HCT116 (cell line): ENCODE measurements at regions not wholly inside any gene's neighbourhood (a gene's known extent, or its start where the extent isn't known, plus 50 kb on each side); places are given as distances from the start of the nearest gene placed in this dataset.

ENCODE experiments used
- ATAC-seq: fragments of 200-7000 bp; cut with Tn5 transposase; 2 replicates; pipeline ENCODE4 v1.9.1; 2020; ENCODE audit warnings: mild to moderate bottlenecking, moderate library complexity
- BruUV-seq: library from RNA; stranded (reverse); fragments of 400-500 nt; replicated peaks from 2 replicates; lab custom pipeline; 2021; lab: Mats Ljungman, UMichigan
- CTCF ChIA-PET: fragments of 300-600 bp; sonication (Branson Sonifier 250); formaldehyde crosslinking; loops from one replicate; lab custom pipeline; 2021; ENCODE audit warnings: antibody characterized with exemption; lab: Charles Lee
- POLR2A ChIA-PET: fragments of 300-600, 350-600 bp; sonication (Branson Sonifier 250); formaldehyde crosslinking; loops from one replicate; lab custom pipeline; 2021; ENCODE audit warnings: antibody characterized with exemption; lab: Charles Lee
- RAD21 ChIA-PET, 2 experiments: fragments of 300-600 bp; sonication (Branson Sonifier 250); formaldehyde crosslinking; loops; one replicate each; lab custom pipeline; 2023; ENCODE audit warnings: low total read pairs in 2 of 2; ENCODE audit not compliant: uncharacterized antibody in 2 of 2, unreplicated experiment in 2 of 2, low non-redundant PET in 1 of 2; lab: Charles Lee
- DNase-seq: peaks from one replicate; pipeline ENCODE4 v3.0.0-alpha.2; 2010; ENCODE audit warnings: low read depth, low spot score
- H2AFZ ChIP-seq: fragments of 200-600 bp; shearing (Covaris generic), sonication (generic); 2 replicates; pipeline ENCODE4 v1.6.1; 2017; ENCODE audit warnings: low read depth, mixed run types, mixed read lengths, antibody characterized with exemption, low read length; ENCODE audit not compliant: poor library complexity, severe bottlenecking
- H3K27ac ChIP-seq: 2 replicates; pipeline ENCODE4 v1.5.1; 2012; ENCODE audit warnings: low read depth, low read length
- H3K27me3 ChIP-seq: fragments of 200-600 bp; sonication (generic); 2 replicates; pipeline ENCODE4 v1.6.1; 2016; ENCODE audit warnings: mixed run types, low read length, mixed read lengths; ENCODE audit not compliant: insufficient read depth
- H3K36me3 ChIP-seq, 2 experiments: fragments of 200-500 bp in 1 of 2; fragments of 200-600 bp in 1 of 2; sonication (Bioruptor generic) in 1 of 2; sonication (generic) in 1 of 2; 2 replicates each; pipeline versions ENCODE4 v1.5.1 to v1.6.1; 2014 to 2016; ENCODE audit warnings: low read length in 2 of 2, inconsistent platforms in 1 of 2, mixed read lengths in 1 of 2, mixed run types in 1 of 2; ENCODE audit not compliant: insufficient read depth in 2 of 2, control insufficient read depth in 1 of 2
- H3K4me1 ChIP-seq, 2 experiments: fragments of 200-600 bp in 1 of 2; sonication (generic) in 1 of 2; 2 replicates each; pipeline versions ENCODE4 v1.5.1 to v1.6.1; 2012 to 2017; ENCODE audit warnings: low read length in 2 of 2, inconsistent platforms in 1 of 2, mild to moderate bottlenecking in 1 of 2, mixed read lengths in 1 of 2, mixed run types in 1 of 2, moderate library complexity in 1 of 2; ENCODE audit not compliant: insufficient read depth in 2 of 2, control insufficient read depth in 1 of 2
- H3K4me2 ChIP-seq: fragments of 200-600 bp; sonication (generic); 2 replicates; pipeline ENCODE4 v1.6.1; 2017; ENCODE audit warnings: mixed run types, low read length, mixed read lengths
- H3K4me3 ChIP-seq, 2 experiments: fragments of 200-600 bp in 1 of 2; sonication (generic) in 1 of 2; replicated peaks in 1 of 2; 2 replicates each; pipeline ENCODE4 v1.5.1; 2011 to 2016; ENCODE audit warnings: low read length in 2 of 2, control low read depth in 1 of 2, low read depth in 1 of 2, mild to moderate bottlenecking in 1 of 2, mixed read lengths in 1 of 2, mixed run types in 1 of 2
- H3K79me2 ChIP-seq: fragments of 200-600 bp; sonication (generic); 2 replicates; pipeline ENCODE4 v1.6.1; 2017; ENCODE audit warnings: mild to moderate bottlenecking, mixed run types, low read length, moderate library complexity, mixed read lengths; ENCODE audit not compliant: insufficient read depth
- H3K9ac ChIP-seq: fragments of 200-600 bp; sonication (generic); 2 replicates; pipeline ENCODE4 v1.6.1; 2016; ENCODE audit warnings: low read length, mixed read lengths
- H3K9me2 ChIP-seq: fragments of 200-600 bp; sonication (generic), shearing (Covaris generic); 2 replicates; pipeline ENCODE4 v1.6.1; 2017; ENCODE audit warnings: mixed run types, mild to moderate bottlenecking, moderate library complexity; ENCODE audit not compliant: insufficient read depth
- H3K9me3 ChIP-seq, 2 experiments: fragments of 200-500 bp in 1 of 2; fragments of 200-600 bp in 1 of 2; sonication (Bioruptor generic) in 1 of 2; sonication (generic) in 1 of 2; 2 replicates each; pipeline ENCODE4 v1.6.1; 2014 to 2017; ENCODE audit warnings: low read length in 2 of 2, mixed read lengths in 2 of 2, inconsistent platforms in 1 of 2, low read depth in 1 of 2, mild to moderate bottlenecking in 1 of 2, mixed run types in 1 of 2, moderate library complexity in 1 of 2; ENCODE audit not compliant: control insufficient read depth in 1 of 2, insufficient read depth in 1 of 2
- H4K20me1 ChIP-seq: fragments of 200-600 bp; sonication (generic), shearing (Covaris generic); 2 replicates; pipeline ENCODE4 v1.6.1; 2017; ENCODE audit warnings: mixed run types, mild to moderate bottlenecking, moderate library complexity; ENCODE audit not compliant: insufficient read depth
- ATF3 ChIP-seq: IDR thresholded peaks from 2 replicates; pipeline ENCODE4 v1.6.1; 2012
- CTCF ChIP-seq, 3 experiments: fragments of 200-600 bp in 1 of 3; sonication (generic) in 1 of 3; IDR thresholded peaks in 2 of 3; conservative IDR thresholded peaks in 1 of 3; 2 replicates each; pipeline ENCODE4 v1.5.1; 2012 to 2017; ENCODE audit warnings: low read depth in 2 of 3, low read length in 2 of 3, antibody characterized with exemption in 1 of 3, borderline replicate concordance in 1 of 3, control low read depth in 1 of 3, mild to moderate bottlenecking in 1 of 3, mixed read lengths in 1 of 3, mixed run types in 1 of 3, moderate library complexity in 1 of 3; ENCODE audit not compliant: insufficient read depth in 1 of 3
- EGR1 ChIP-seq: IDR thresholded peaks from 2 replicates; pipeline ENCODE4 v1.6.1; 2012; ENCODE audit warnings: low read depth
- EZH2phosphoT487 ChIP-seq: fragments of 200-600 bp; IDR thresholded peaks from 2 replicates; pipeline ENCODE4 v1.6.1; 2018; ENCODE audit warnings: antibody characterized with exemption, borderline replicate concordance
- MAX ChIP-seq: IDR thresholded peaks from 2 replicates; pipeline ENCODE4 v1.6.1; 2012
- POLR2AphosphoS5 ChIP-seq: IDR thresholded peaks from 2 replicates; pipeline ENCODE4 v1.6.1; 2011; ENCODE audit warnings: mild to moderate bottlenecking, low read depth, low read length, moderate library complexity
- RAD21 ChIP-seq: IDR thresholded peaks from 2 replicates; pipeline ENCODE4 v1.6.1; 2012; ENCODE audit warnings: low read depth, mild to moderate bottlenecking
- SIN3A ChIP-seq: IDR thresholded peaks from 2 replicates; pipeline ENCODE4 v1.6.1; 2012; ENCODE audit warnings: low read depth
- SRF ChIP-seq: IDR thresholded peaks from 2 replicates; pipeline ENCODE4 v1.6.1; 2012; ENCODE audit warnings: low read depth
- YY1 ChIP-seq: IDR thresholded peaks from 2 replicates; pipeline ENCODE4 v1.6.1; 2011; ENCODE audit warnings: low read length, low read depth, moderate library complexity, mild to moderate bottlenecking; ENCODE audit not compliant: insufficient replicate concordance; ENCODE audit errors: extremely low read depth
- ZFX ChIP-seq: fragments of 450-650 bp; IDR thresholded peaks from 2 replicates; pipeline ENCODE4 v1.6.1; 2017
- ZNF274 ChIP-seq: fragments of 200-500 bp; sonication (Bioruptor generic); IDR thresholded peaks from 2 replicates; pipeline ENCODE4 v1.6.1; 2014; ENCODE audit warnings: mild to moderate bottlenecking, low read depth, low read length, inconsistent platforms
- intact Hi-C: fragments of 100-400 bp; cut with micrococcal nuclease; formaldehyde crosslinking; loops from 2 replicates; pipeline ENCODE4 v1.10.0; 2022

DNA sequence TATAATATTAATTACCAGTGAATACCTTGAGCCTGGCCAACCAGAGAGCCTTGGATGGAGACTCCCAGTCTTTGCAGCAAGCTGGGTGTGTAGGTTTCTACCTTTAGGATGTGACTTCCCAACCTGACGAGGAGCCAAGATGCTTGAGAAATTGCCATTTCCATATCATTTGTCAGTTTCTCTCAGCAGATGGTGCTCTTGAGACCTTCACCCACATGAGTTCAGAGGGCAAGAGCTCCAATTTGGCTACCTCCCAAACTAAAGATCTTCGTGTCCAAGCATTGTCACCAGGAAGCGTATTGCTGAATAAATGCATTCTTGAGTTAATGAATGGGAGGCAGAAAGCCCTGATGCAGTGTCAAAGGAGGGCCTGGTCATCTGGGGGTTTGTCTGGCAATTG, 106.4 kb upstream of the TBX5 start:
- Histone ChIP-seq H3K4me2 (no peak overlapping the region), H3K9me3 (no peaks in the 10 kb centered on the region), H3K4me3 (no peak overlapping the region), H3K36me3 (no peaks in the 10 kb centered on the region), H3K79me2 (no peaks in the 10 kb centered on the region), H3K27me3 (peaks cover 26% of the 10 kb centered on the region), H2AFZ (no peak overlapping the region), H4K20me1 (no peaks in the 10 kb centered on the region), H3K9me2 (no peaks in the 10 kb centered on the region), H3K9ac (no peak overlapping the region), H3K27ac (no peak overlapping the region), H3K4me1 (no peaks in the 10 kb centered on the region)
- TF ChIP-seq EZH2phosphoT487 (no peak), YY1 (no peak), SRF (no peak), RAD21 (0 out of 2 replicates have a peak, but pooled peaks have one; percentile 7), ZNF274 (no peak), EGR1 (no peak)
- no peak for DNase-seq
- BruUV-seq: no TSS peak
- intact Hi-C loops: no loop called here
- CTCF ChIA-PET: interaction anchor here (1.1 to 1.6 kb wide), 2 partner anchors 532 to 546 kb away, joined by 4 to 6 read pairs; partner anchors contain the start of gene RBM19
- POLR2A ChIA-PET: no interaction called here
- RAD21 ChIA-PET: interaction anchor here in 1 of 2 experiments (0.7 kb wide), 1 partner anchor 17 kb away, joined by 3 read pairs; no protein-coding TSS in a partner anchor
- no peak for ATAC-seq

DNA sequence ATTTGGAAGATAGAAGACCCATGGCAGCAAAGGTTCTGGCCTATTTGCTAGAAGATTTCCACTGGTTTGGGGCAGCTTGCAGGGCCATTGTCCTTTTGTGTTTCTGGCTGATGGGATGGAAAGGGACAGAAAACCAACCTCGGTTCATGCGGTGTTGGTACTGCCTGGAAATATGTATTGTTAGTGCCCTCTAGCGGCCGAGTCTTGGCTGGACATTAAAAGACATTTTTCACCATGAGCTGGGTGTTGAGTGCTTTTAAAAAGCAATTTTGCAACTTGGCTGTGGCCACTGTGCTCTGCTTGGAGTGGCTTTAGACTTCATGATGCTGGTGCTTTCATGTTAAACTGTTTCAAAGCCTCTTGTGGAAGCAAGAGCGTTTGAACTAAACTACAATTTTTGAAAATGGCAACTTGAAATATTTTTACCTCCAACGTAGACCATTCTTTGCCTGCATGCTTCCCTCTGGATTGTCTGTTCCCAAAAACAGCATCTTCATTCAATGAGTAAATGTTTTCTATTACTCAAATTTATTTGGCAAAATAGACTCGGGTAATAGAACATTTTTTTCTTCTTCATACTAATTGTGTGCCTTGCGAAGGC, 102.7 kb upstream of the TBX5 start:
- intact Hi-C loops: loop anchor here (1.0 kb wide), 3 partner anchors 342 to 528 kb away; no protein-coding TSS in a partner anchor
- H3K4me3 ChIP-seq: no peak overlapping the region
- RAD21 ChIA-PET: interaction anchor here (0.6 to 1.3 kb wide), 4 partner anchors 30 to 528 kb away, joined by 3 to 9 read pairs (median 3); no protein-coding TSS in a partner anchor
- CTCF ChIA-PET: interaction anchor here (0.7 to 1.7 kb wide), 16 partner anchors 8 to 554 kb away, joined by 3 to 43 read pairs (median 4); partner anchors contain the start of gene RBM19
- ATAC-seq (peak; percentile 90), DNase-seq (peak; percentile 62)
- H3K4me1 ChIP-seq: no peaks in the 10 kb centered on the region
- H3K27me3 ChIP-seq: peaks cover 49% of the 10 kb centered on the region
- no peaks in the 10 kb centered on the region for H3K36me3 ChIP-seq
- TF ChIP-seq EGR1: no peak
- TF ChIP-seq ATF3: no peak
- peak; percentile 81 for TF ChIP-seq RAD21
- TF ChIP-seq EZH2phosphoT487: no peak
- no peak for TF ChIP-seq SIN3A
- TF ChIP-seq YY1: no peak
- TF ChIP-seq POLR2AphosphoS5: no peak
- no peak for TF ChIP-seq ZFX
- TF ChIP-seq MAX: no peak
- TF ChIP-seq CTCF (IDR thresholded peaks at IDR 0.05 in 2 of 3, conservative IDR thresholded peaks at IDR 0.05 in 1 of 3; ENCODE audit: borderline replicate concordance in 1 of 3, insufficient read depth in 1 of 3, low read depth in 2 of 3, low read length in 2 of 3): peak; percentile 62 to 90 (median 72); a peak in 5 of 6 replicates
- TF ChIP-seq, all 23 proteins: peak for 2
- H3K9me3 ChIP-seq: no peaks in the 10 kb centered on the region
- no peak overlapping the region for H3K4me2 ChIP-seq
- POLR2A ChIA-PET: interaction anchor here (1.0 kb wide), 1 partner anchor 528 kb away, joined by 3 read pairs; no protein-coding TSS in a partner anchor
- no peaks in the 10 kb centered on the region for H3K9me2 ChIP-seq
- no peaks in the 10 kb centered on the region for H3K79me2 ChIP-seq
- BruUV-seq: no TSS peak
- no peak overlapping the region for H3K27ac ChIP-seq
- no peaks in the 10 kb centered on the region for H4K20me1 ChIP-seq
- no peak overlapping the region for H2AFZ ChIP-seq
- H3K9ac ChIP-seq: no peak overlapping the region
